HG03139 (cell line): ENCODE measurements at regions not wholly inside any gene's neighbourhood (a gene's known extent, or its start where the extent isn't known, plus 50 kb on each side); places are given as distances from the start of the nearest gene placed in this dataset.
"Not testable (repeated sequence)": the region's sequence is repeated elsewhere in the genome, so short reads cannot be mapped to it uniquely, and the experiment has no call there.

Source experiments
- ATAC-seq: cut with Tn5 transposase; IDR thresholded peaks from one replicate; pipeline ENCODE4 v1.9.1; 2021; ENCODE audit not compliant: unreplicated experiment

GRCh38 chr14:84420221-84420620 lies 1109.7 kb upstream of the FLRT2 start:
- ATAC-seq, result no peak

- ATAC-seq, result no peak
Observed at GRCh38 chr14:84421621-84422020, 1108.3 kb upstream of the FLRT2 start.

GRCh38 chr14:84425968-84426367 lies 1104.0 kb upstream of the FLRT2 start:
- no peak for ATAC-seq

- ATAC-seq, result no peak
Observed at GRCh38 chr14:84432676-84433075, 1097.3 kb upstream of the FLRT2 start.

DNA sequence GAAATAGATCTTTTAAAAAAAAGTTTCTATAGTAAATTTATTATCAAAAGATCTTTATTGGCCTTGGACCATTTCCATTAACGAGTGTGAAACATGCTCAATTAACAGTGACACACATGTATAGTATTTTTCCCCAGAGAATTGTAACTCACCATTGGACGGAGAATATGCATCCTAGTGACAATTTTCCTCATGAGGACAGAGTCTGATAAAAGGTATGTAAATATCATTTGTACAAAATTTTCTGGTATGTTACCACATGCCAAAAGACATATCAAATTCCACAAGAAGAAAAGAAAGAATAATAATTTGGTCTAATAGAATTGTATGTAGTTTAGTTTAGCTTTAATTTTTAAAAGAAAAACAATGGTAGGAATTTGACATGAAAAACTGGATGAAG lies 1096.0 kb upstream of the FLRT2 start:
- no peak for ATAC-seq

GRCh38 chr14:84435820-84436324 lies 1094.1 kb upstream of the FLRT2 start:
- no peak for ATAC-seq

GRCh38 chr14:84436528-84436927 lies 1093.4 kb upstream of the FLRT2 start:
- ATAC-seq, result no peak

- ATAC-seq, result no peak
Observed at GRCh38 chr14:84442521-84442920, 1087.4 kb upstream of the FLRT2 start.

GRCh38 chr14:84445486-84445885 lies 1084.5 kb upstream of the FLRT2 start:
- ATAC-seq, result no peak

DNA sequence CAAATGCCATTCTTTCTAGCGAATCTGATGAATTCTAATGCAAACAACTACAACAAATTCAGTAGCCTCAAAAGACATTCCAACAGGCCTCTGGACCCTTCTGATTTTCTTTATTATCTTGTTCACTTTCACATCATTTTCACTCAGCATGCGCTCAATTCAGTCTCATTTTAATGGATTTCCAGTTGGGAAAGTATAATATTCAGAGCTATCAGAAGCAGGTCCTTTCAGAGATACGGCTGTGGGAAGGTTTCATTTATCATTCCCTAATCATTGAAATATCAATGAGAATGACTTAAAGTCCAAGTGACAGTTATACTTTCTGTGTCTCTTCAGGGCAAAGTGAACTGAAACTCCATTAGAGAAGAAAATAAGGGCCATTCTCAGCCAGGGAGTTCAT lies 1083.7 kb upstream of the FLRT2 start:
- ATAC-seq, result no peak

DNA sequence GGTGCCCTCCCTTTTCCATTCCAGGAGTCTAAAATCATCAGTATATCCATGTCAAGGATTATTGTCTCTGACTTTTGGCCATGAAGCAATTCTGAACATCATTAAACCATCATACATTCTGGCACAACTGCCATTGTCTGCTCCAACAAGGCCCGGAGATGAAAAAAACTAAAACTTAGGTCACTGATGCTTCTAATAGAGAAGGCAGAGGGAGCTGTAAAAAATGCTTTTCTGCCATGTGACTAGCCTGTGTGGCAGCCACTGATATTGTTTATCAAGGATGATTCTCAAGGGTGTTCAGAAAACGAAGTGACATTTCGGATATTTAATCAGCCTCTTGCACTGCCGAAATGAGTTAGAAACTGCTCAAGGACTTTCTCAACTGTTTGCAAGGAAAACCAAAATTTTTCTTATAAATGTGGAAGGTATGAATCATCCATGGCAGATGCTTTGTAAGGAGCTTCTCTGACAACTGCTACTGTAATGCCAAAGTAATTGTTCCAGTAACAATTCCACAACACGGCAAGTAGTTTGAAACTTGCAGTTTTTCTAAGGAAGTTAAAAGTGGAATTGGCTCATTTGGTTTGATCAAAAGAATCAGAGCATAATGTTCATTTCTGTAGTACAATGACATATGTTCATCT lies 1076.5 kb upstream of the FLRT2 start:
- ATAC-seq, result no peak

DNA sequence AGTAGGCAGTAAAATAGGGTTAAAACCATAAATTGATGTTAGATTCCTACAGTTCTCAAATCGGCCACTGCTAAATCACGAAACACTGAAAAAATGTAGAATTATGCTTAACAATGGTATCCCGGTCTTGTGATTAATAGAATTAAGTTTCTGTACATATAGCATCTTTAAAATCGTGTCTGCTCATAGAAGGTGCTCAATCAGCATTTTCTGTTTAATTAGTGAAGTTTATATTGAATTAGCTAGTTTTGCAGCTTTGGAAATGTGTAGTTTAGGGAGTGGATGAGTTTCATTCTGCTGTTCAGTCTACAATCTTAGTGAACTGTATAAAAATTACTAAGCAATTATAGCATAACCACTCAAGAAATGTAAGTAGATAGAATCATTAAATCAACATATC lies 1075.8 kb upstream of the FLRT2 start:
- ATAC-seq, result no peak

DNA sequence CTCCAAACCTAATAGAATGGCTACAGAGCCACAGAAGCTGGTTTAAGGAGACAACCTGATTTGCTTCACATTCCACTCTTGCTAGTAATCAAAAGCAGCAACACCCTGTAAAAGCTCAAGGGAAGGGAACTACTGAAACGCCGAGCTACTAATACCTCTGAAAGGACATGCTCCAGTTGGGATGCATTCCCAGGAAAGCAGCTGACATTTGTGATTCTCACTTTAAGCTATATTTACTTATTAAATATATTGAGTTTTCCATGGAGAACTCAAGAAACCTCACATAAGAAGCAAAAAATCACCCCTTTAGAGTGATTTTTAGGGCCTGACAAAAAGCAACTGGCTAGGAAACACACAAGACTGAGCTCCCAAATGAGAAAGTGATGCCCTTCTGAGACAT lies 1073.0 kb upstream of the FLRT2 start:
- ATAC-seq, result no peak

GRCh38 chr14:84458881-84459280 lies 1071.1 kb upstream of the FLRT2 start:
- ATAC-seq, result no peak

- no peak for ATAC-seq
Observed at GRCh38 chr14:84465880-84466279, 1064.1 kb upstream of the FLRT2 start.

- ATAC-seq, result no peak
Observed at GRCh38 chr14:84468153-84468552, 1061.8 kb upstream of the FLRT2 start.

DNA sequence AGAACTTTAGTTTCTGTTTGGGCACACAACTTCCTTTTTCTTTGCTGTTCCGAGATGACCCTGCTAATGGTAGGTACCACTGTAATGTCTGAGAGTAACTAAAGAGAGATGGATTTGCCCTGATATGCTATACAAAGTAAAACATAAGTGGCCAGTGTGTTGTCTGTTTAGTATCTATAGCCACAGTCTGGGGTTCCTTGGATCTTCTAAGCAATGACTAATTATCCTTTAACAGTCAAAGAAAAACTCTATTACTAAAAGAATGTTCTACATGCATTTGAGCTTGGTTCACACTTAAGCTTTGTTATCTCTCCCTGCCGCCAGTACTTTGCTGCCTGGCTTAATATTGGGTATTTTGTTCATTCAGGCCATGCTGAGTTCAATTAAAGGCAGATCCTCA lies 1051.9 kb upstream of the FLRT2 start:
- ATAC-seq, result no peak

- no peak for ATAC-seq
Observed at GRCh38 chr14:84482256-84483071, 1047.5 kb upstream of the FLRT2 start.

DNA sequence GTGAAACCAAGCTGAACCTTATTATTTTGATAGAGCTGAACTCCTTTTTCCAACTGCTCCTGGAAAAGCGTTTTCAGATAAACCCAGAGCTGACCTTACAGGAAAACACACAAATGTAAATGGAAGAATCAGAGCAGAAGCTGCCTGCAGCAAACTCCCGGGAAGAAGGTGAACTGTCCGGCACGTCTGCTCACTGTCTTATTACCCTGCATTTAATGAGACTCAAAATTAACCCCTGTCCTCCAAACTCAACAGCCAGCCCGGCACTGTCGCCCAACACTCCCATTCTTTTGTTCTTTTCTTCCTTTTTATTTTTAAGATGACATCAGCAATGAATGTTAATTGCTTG lies 1046.9 kb upstream of the FLRT2 start:
- no peak for ATAC-seq

DNA sequence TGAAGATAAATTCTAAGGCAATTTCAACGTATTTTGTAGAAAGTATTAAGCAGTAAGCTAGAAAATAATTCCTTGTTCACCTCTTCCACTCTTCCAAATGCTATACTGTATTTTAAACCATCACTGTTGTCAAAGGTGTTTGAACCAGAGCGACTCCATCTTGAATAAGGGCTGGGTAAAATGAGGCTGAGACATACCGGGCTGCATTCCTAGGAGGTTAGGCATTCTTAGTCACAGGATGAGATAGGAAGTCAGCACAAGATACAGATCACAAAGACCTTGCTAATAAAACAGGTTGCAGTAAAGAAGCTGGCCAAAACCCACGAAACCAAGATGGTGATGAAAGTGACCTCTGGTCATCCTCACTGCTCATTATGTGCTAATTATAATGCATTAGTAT lies 1045.7 kb upstream of the FLRT2 start:
- ATAC-seq, result not testable (repeated sequence)

GRCh38 chr14:84485036-84485435 lies 1044.9 kb upstream of the FLRT2 start:
- no peak for ATAC-seq

- ATAC-seq, result no peak
Observed at GRCh38 chr14:84490081-84490480, 1039.9 kb upstream of the FLRT2 start.

- ATAC-seq, result no peak
Observed at GRCh38 chr14:84492685-84493084, 1037.3 kb upstream of the FLRT2 start.
